ENCODE measurements at regions not wholly inside any gene's neighbourhood (a gene's known extent, or its start where the extent isn't known, plus 50 kb on each side); places are given as distances from the start of the nearest gene placed in this dataset.

DNA sequence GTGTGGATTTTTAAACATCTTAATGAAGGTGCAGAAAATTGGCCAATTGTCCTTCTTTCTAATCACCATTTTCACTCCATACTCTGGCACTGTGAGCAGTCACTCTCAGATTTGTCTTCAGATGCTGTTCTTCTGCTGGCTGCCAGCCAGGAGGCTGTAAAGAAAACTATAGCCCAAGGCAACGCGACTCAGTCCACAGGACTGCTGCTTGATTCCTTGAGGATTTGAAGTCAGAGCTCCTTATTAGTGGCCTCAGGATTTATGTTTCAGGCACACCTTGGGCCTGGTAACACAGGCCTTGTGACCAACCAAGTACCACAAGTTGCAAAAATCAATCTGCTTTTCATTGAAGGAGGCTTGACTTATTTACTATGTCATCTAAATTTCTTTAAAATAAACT, 342.6 kb downstream of the GPM6A start:
- TF ChIP-seq POLR2A (IDR thresholded peaks at IDR 0.05; ENCODE audit: low read length) (no peak), GATA1 (IDR thresholded peaks at IDR 0.05; ENCODE audit: low read depth, low read length) (no peak)
- no peak for DNase-seq

GRCh38 chr4:175470131-175470530, 341.9 kb downstream of the GPM6A start:
- TF ChIP-seq POLR2A (IDR thresholded peaks at IDR 0.05; ENCODE audit: low read length) (no peak), GATA1 (IDR thresholded peaks at IDR 0.05; ENCODE audit: low read depth, low read length) (no peak)
- DNase-seq: no peak

DNA sequence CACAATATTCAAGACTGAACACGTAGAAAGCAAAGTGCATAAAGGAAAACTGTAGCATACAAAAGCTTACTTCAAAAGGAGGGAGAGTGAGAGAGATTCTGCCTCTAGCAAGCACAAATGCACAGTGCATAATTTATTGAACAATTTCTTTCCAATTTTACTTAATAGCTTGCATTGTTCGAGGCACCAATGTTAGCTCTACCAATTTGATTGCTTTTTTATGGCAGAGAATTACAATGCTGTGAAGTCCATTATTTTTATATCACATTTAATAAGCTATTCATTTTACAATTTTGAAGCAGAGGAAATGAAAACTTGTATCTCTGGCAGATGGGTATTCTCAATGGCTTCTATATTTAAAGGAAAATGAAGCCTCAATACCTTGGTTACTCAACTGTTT, 331.7 kb downstream of the GPM6A start:
- TF ChIP-seq POLR2A (IDR thresholded peaks at IDR 0.05; ENCODE audit: low read length): no peak
- TF ChIP-seq GATA1 (IDR thresholded peaks at IDR 0.05; ENCODE audit: low read depth, low read length): no peak
- DNase-seq: no peak

GRCh38 chr4:175499735-175500352, 312.2 kb downstream of the GPM6A start:
- no peak for TF ChIP-seq POLR2A (IDR thresholded peaks at IDR 0.05; ENCODE audit: low read length)
- TF ChIP-seq GATA1 (IDR thresholded peaks at IDR 0.05; ENCODE audit: low read depth, low read length): no peak
- no peak for DNase-seq

- TF ChIP-seq GATA1 (IDR thresholded peaks at IDR 0.05; ENCODE audit: low read depth, low read length) (no peak), POLR2A (IDR thresholded peaks at IDR 0.05; ENCODE audit: low read length) (no peak)
- no peak for DNase-seq
Observed at GRCh38 chr4:175504318-175504717, 307.7 kb downstream of the GPM6A start.

GRCh38 chr4:175509320-175509719, 302.7 kb downstream of the GPM6A start:
- DNase-seq: no peak
- TF ChIP-seq GATA1 (IDR thresholded peaks at IDR 0.05; ENCODE audit: low read depth, low read length) (no peak), POLR2A (IDR thresholded peaks at IDR 0.05; ENCODE audit: low read length) (no peak)

DNA sequence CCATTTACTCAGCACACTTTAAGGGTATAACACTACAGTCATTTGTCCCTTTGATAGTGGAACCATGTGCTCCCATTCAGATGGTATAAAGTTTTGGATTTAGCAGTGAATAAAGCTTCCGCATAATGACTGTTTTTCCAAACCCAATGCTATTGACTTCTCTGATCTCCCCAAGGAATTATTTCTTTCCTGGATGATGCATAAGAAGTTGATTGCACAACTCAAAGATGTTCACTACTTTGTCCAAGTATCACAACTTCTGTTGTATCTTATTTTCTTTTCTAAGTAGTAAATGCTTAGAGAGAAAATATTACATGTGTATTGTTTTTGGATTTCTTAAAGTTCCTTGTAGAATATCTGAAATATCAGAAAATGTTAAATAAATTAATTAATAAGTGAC, 300.2 kb downstream of the GPM6A start:
- no peak for TF ChIP-seq POLR2A (IDR thresholded peaks at IDR 0.05; ENCODE audit: low read length)
- no peak for TF ChIP-seq GATA1 (IDR thresholded peaks at IDR 0.05; ENCODE audit: low read depth, low read length)
- no peak for DNase-seq

DNA sequence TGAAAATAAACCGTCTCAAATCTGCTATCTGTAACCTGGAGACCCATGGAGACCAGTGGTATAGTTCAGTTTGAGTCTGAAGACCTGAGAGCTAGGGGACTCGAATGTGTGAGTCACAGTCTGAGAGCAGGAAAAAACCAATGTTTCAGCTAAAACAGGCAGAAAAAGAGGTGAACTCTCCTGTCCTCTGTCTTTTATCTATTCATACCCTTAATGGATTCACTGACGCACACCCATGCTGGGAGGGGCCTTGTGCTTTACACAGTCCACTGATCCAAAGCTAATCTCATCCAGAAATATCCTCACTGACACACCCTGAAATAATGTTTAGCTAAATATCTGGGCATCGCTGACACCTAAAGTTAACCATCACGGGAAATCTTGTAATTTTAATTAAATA, 297.9 kb downstream of the GPM6A start:
- TF ChIP-seq POLR2A (IDR thresholded peaks at IDR 0.05; ENCODE audit: low read length) (no peak), GATA1 (IDR thresholded peaks at IDR 0.05; ENCODE audit: low read depth, low read length) (no peak)
- DNase-seq: no peak

DNA sequence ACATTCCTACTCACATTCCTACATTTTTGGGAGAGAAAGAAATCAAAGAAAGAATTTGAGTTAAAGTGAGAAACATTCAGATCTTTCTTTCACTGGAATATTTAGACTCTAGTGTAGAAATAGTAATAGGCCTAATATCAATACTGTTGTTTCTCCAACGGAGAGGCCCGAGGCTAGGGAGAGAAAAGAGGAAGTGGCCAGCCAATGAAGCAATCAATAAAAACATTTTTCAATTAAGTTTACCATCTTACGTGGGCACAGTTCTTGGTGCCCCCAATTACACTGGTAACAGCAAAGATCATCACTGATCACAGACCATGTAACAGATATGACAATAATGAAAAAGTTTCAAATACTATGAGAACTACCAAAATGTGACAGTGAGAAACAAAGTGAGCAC, 281.4 kb downstream of the GPM6A start:
- TF ChIP-seq POLR2A (IDR thresholded peaks at IDR 0.05; ENCODE audit: low read length): no peak
- DNase-seq: no peak

DNA sequence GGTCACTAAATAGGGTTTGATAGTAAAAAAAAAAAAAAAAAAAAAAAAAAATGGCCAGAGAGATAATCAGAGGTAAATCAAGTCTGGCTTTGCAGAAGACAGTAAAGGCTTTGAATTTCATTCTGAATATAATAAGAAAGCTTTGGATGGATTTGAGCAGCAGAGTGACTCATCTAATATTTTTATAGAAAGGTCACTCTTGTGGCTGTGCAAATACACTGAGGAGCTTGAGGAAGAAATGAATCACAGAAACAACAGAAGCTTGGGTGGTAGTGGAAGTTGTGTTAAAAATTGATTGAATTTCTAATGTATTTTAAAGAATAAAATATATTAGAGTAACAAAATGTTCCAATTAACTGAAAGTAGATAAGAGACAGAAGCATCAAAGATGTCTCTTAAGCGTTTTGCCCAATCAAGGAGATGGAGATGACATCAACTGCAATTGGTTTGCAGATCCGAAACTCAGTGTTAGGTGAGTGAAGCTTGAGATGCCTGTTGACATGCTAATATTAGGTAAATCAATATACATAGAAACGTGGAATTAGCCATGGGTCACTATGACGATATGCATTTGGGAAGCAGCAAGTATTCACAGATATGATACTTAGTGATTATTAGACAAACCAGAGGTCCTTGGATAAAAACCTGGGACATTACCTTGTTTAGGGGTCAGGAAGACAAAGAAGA, 280.5 kb downstream of the GPM6A start:
- TF ChIP-seq GATA1 (IDR thresholded peaks at IDR 0.05; ENCODE audit: low read depth, low read length) (no peak), POLR2A (IDR thresholded peaks at IDR 0.05; ENCODE audit: low read length) (no peak)
- no peak for DNase-seq

- peak; percentile 30 to 52 for DNase-seq
- TF ChIP-seq GATA1 (IDR thresholded peaks at IDR 0.05; ENCODE audit: low read depth, low read length) (no peak), POLR2A (IDR thresholded peaks at IDR 0.05; ENCODE audit: low read length) (no peak)
Observed at GRCh38 chr4:175536852-175537453, 275.1 kb downstream of the GPM6A start.

DNA sequence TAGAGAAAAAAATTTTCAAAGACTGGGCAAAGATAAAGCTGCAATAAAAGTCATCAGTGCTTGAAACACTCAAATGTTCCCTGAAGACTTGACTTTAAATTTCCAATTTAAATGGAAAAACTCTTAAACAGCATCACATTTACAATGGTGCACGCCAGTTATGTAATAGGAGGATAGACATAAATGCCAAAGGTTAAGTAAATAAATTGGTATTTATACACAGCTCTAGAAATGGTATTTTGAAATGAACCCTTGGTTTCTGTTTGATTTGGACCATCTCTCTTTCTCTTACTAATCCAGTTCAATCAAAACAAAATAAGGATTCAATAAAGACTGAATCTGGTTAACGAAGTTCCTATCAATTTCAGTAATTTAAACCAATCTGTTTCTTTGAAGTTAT, 272.6 kb downstream of the GPM6A start:
- no peak for DNase-seq
- TF ChIP-seq POLR2A (IDR thresholded peaks at IDR 0.05; ENCODE audit: low read length): no peak
- TF ChIP-seq GATA1 (IDR thresholded peaks at IDR 0.05; ENCODE audit: low read depth, low read length): no peak

- DNase-seq: no peak
- TF ChIP-seq POLR2A (IDR thresholded peaks at IDR 0.05; ENCODE audit: low read length) (no peak), GATA1 (IDR thresholded peaks at IDR 0.05; ENCODE audit: low read depth, low read length) (no peak)
Observed at GRCh38 chr4:175540151-175540550, 271.9 kb downstream of the GPM6A start.

GRCh38 chr4:175540732-175541131, 271.3 kb downstream of the GPM6A start:
- no peak for TF ChIP-seq POLR2A (IDR thresholded peaks at IDR 0.05; ENCODE audit: low read length)
- TF ChIP-seq GATA1 (IDR thresholded peaks at IDR 0.05; ENCODE audit: low read depth, low read length): no peak
- no peak for DNase-seq

DNA sequence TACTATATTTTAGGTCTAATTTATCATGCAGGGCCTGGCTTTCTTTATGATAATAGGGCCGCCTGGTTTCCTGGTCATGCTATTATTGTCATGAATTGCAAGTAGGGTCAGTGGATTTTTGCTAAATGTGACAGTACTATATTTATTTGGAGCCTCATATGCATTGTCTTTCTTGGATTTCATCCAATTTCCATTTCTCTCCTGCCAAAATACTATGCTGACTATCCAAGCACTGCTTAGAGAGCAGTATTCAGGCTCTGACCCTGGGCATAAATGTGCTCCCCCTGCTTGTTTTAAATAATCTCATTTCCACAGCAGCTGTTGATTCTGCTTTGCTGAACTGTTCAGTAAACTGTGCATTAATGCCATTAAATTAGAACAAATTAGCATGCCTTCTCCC, 269.3 kb downstream of the GPM6A start:
- TF ChIP-seq POLR2A (IDR thresholded peaks at IDR 0.05; ENCODE audit: low read length) (no peak), GATA1 (IDR thresholded peaks at IDR 0.05; ENCODE audit: low read depth, low read length) (no peak)

More for the DNA sequence above, 269.3 kb downstream of the GPM6A start:
- no peak for DNase-seq

Measured in erythroblast (primary cell).